Activated effector memory CD4-positive, alpha-beta T cell treated with Interleukin-2 at 50 U/mL for 16 hours (primary cell): ENCODE measurements at regions not wholly inside any gene's neighbourhood (a gene's known extent, or its start where the extent isn't known, plus 50 kb on each side); places are given as distances from the start of the nearest gene placed in this dataset.
"Not testable (repeated sequence)": the region's sequence is repeated elsewhere in the genome, so short reads cannot be mapped to it uniquely, and the experiment has no call there.

Experiments
- DNase-seq: peaks from one replicate; pipeline ENCODE4 v3.0.0-alpha.2; 2020

- DNase-seq = no peak
These were observed 530.9 kb upstream of the AUTS2 start for GRCh38 chr7:69067397-69067796.

GRCh38 chr7:69070476-69070875 is 527.8 kb upstream of the AUTS2 start:
- DNase-seq = no peak

- DNase-seq = no peak
These were observed 521.7 kb upstream of the AUTS2 start for GRCh38 chr7:69076566-69076965.

- DNase-seq = no peak
These were observed 519.1 kb upstream of the AUTS2 start for GRCh38 chr7:69078997-69079769.

GRCh38 chr7:69087281-69087680 is 511.0 kb upstream of the AUTS2 start:
- DNase-seq = not testable (repeated sequence)

- DNase-seq = no peak
These were observed 510.1 kb upstream of the AUTS2 start for GRCh38 chr7:69088185-69088584.

GRCh38 chr7:69090936-69091335 is 507.3 kb upstream of the AUTS2 start:
- DNase-seq = no peak

GRCh38 chr7:69091521-69091920 is 506.8 kb upstream of the AUTS2 start:
- no peak for DNase-seq

- no peak for DNase-seq
These were observed 503.1 kb upstream of the AUTS2 start for GRCh38 chr7:69095127-69095526.

GRCh38 chr7:69095649-69096048 is 502.6 kb upstream of the AUTS2 start:
- DNase-seq = no peak

- DNase-seq = no peak
These were observed 494.3 kb upstream of the AUTS2 start for GRCh38 chr7:69104023-69104422.

- no peak for DNase-seq
These were observed 493.2 kb upstream of the AUTS2 start for GRCh38 chr7:69105092-69105491.

- DNase-seq = no peak
These were observed 492.3 kb upstream of the AUTS2 start for GRCh38 chr7:69105981-69106380.

GRCh38 chr7:69106449-69106848 is 491.8 kb upstream of the AUTS2 start:
- DNase-seq = not testable (repeated sequence)

- not testable (repeated sequence) for DNase-seq
These were observed 491.3 kb upstream of the AUTS2 start for GRCh38 chr7:69106946-69107345.

GRCh38 chr7:69108097-69108496 is 490.2 kb upstream of the AUTS2 start:
- no peak for DNase-seq

- no peak for DNase-seq
These were observed 489.0 kb upstream of the AUTS2 start for GRCh38 chr7:69109246-69109645.

- DNase-seq = no peak
These were observed 488.4 kb upstream of the AUTS2 start for GRCh38 chr7:69109879-69110278.

GRCh38 chr7:69110450-69111050 is 487.7 kb upstream of the AUTS2 start:
- no peak for DNase-seq

GRCh38 chr7:69114374-69114773 is 483.9 kb upstream of the AUTS2 start:
- no peak for DNase-seq

GRCh38 chr7:69115788-69116187 is 482.5 kb upstream of the AUTS2 start:
- no peak for DNase-seq

GRCh38 chr7:69116196-69116595 is 482.1 kb upstream of the AUTS2 start:
- DNase-seq = not testable (repeated sequence)

GRCh38 chr7:69122953-69123352 is 475.3 kb upstream of the AUTS2 start:
- no peak for DNase-seq

GRCh38 chr7:69126896-69127479 is 471.3 kb upstream of the AUTS2 start:
- DNase-seq = no peak
